Nephron (organoid): ENCODE measurements at regions not wholly inside any gene's neighbourhood (a gene's known extent, or its start where the extent isn't known, plus 50 kb on each side); places are given as distances from the start of the nearest gene placed in this dataset.
A peak's percentile ranks its signal among the peaks of the same experiment; 100 is the strongest.

Source experiments
- H3K27ac Mint-ChIP-seq, 3 experiments: 2 replicates each; pipeline ENCODE4 v1.8.0; 2020; ENCODE audit warnings: mixed read lengths in 3 of 3, mild to moderate bottlenecking in 2 of 3, moderate library complexity in 1 of 3
- H3K27me3 Mint-ChIP-seq: 2 replicates; pipeline ENCODE4 v1.8.0; 2021; ENCODE audit warnings: low read depth, mild to moderate bottlenecking, moderate library complexity, mixed read lengths
- H3K36me3 Mint-ChIP-seq: 2 replicates; pipeline ENCODE4 v1.8.0; 2020; ENCODE audit warnings: low read depth, mixed read lengths
- H3K4me1 Mint-ChIP-seq: 2 replicates; pipeline ENCODE4 v1.8.0; 2020; ENCODE audit warnings: mixed read lengths
- H3K4me3 Mint-ChIP-seq, 3 experiments: 2 replicates each; pipeline ENCODE4 v1.8.0; 2020; ENCODE audit warnings: mild to moderate bottlenecking in 3 of 3, mixed read lengths in 3 of 3, moderate library complexity in 2 of 3
- H3K9me3 Mint-ChIP-seq: 2 replicates; pipeline ENCODE4 v1.8.0; 2020; ENCODE audit warnings: mixed read lengths
- TF ChIP-seq, protein P1 (sequence below), 3 experiments: fragments of 200-600 bp; sonication (generic); IDR thresholded peaks; one replicate each; pipeline ENCODE4 v1.5.0; 2021; ENCODE audit warnings: antibody characterized with exemption in 3 of 3; ENCODE audit not compliant: unreplicated experiment in 3 of 3

DNA sequence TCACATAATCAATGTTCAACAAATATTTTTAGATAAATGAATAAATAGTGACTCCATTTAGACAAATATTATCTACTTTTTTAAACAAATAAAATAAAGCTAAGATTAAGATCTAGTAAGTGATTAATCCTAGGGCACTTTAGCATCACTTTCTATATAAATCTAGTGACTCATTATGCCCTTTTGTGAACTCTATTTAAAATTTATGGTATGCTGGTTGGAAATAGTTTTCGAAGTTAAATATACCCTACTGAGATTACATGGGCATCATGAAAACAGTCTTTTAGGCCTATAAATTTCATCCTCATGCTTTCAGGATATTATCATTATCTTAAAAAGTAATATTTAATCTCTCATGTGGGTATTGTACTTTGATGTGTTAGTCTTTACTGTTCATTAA lies 140.4 kb upstream of the UFL1 start:
- H3K27me3 Mint-ChIP-seq = no peaks in the 10 kb centered on the region
- no peak overlapping the region for H3K27ac Mint-ChIP-seq
- H3K4me3 Mint-ChIP-seq = no peak overlapping the region
- no peaks in the 10 kb centered on the region for H3K9me3 Mint-ChIP-seq
- no peaks in the 10 kb centered on the region for H3K36me3 Mint-ChIP-seq
- TF ChIP-seq, protein P1, sequence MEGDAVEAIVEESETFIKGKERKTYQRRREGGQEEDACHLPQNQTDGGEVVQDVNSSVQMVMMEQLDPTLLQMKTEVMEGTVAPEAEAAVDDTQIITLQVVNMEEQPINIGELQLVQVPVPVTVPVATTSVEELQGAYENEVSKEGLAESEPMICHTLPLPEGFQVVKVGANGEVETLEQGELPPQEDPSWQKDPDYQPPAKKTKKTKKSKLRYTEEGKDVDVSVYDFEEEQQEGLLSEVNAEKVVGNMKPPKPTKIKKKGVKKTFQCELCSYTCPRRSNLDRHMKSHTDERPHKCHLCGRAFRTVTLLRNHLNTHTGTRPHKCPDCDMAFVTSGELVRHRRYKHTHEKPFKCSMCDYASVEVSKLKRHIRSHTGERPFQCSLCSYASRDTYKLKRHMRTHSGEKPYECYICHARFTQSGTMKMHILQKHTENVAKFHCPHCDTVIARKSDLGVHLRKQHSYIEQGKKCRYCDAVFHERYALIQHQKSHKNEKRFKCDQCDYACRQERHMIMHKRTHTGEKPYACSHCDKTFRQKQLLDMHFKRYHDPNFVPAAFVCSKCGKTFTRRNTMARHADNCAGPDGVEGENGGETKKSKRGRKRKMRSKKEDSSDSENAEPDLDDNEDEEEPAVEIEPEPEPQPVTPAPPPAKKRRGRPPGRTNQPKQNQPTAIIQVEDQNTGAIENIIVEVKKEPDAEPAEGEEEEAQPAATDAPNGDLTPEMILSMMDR (IDR thresholded peaks at IDR 0.05; ENCODE audit: unreplicated experiment in 3 of 3) = no peak
- no peaks in the 10 kb centered on the region for H3K4me1 Mint-ChIP-seq

DNA sequence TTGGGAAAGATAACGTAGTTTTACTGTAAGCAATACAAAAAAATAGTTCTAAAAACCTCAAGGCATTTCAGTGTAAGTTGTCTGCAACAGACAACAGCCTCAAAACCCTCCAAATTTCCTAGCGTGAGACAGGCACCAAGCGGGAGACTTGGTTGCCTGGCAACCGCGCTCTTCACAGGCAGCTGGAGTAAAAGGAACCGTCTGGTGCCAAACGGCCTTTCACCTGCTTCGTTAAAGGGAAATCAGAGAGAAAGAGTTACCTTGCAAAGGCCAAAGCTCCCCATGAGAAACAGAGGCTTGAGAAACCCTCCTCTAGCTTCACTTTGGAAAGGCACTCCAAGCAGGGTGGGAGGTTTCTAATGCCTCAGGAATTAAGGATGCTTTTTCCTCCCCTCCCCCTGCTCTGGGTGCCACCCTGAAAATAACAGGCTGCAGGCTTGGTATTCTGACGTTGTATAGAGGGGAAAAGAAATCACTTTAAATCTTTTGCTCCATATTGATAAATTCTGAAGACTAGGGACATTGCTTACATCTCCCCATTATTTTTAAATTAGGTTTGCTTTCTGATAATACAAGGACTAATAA lies 129.7 kb upstream of the UFL1 start:
- TF ChIP-seq, protein P1 (IDR thresholded peaks at IDR 0.05; ENCODE audit: unreplicated experiment in 3 of 3) = no peak
- Mint-ChIP-seq H3K9me3 (no peaks in the 10 kb centered on the region), H3K36me3 (no peaks in the 10 kb centered on the region), H3K27me3 (no peaks in the 10 kb centered on the region), H3K4me1 (peaks cover 14% of the 10 kb centered on the region), H3K27ac (peak overlapping the region in 2 of 3 experiments; percentile 17 to 48), H3K4me3 (no peak overlapping the region)

DNA sequence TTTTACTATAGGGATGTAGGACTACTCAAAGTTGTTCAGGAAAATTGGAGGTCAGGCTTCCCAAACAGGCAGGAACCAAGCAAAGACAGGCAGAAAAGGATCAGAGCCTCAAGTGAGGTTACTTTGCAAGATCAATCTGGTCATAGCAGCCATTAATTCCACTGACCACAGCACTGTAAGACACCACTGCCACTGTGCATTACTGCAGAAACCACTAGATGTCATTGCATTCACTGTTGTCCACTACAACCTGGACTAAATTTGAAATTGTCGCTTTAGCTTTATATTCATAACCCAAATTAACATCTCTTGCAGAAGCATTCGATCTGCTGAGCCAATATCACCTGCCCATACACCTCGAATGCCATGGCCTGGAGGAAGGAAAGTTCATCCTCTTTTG lies 126.9 kb upstream of the UFL1 start:
- peaks cover 14% of the 10 kb centered on the region for H3K4me1 Mint-ChIP-seq
- H3K9me3 Mint-ChIP-seq = no peaks in the 10 kb centered on the region
- H3K4me3 Mint-ChIP-seq = no peak overlapping the region
- TF ChIP-seq, protein P1 (IDR thresholded peaks at IDR 0.05; ENCODE audit: unreplicated experiment in 3 of 3) = peak; percentile 43 to 52 (median 48)
- H3K27ac Mint-ChIP-seq = no peak overlapping the region
- H3K27me3 Mint-ChIP-seq = no peaks in the 10 kb centered on the region
- H3K36me3 Mint-ChIP-seq = no peaks in the 10 kb centered on the region

DNA sequence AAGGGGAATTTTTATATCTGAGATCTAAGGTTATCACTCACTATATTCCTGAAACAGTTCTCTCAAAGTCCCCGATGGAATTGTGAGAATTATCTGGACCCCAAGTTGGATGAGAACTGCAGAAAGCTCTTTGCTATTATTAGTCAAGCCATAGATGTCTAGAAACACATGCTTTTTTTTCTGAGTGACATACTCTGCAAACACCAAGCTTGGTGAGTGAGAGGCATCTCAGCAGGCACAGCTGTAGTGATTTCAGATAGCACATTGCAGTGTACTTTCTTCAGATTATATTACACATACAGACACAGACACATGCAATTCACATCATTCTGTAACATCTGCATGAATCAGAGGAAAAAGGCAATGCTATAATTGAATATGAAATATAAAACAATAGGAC lies 111.1 kb upstream of the UFL1 start:
- TF ChIP-seq, protein P1 (IDR thresholded peaks at IDR 0.05; ENCODE audit: unreplicated experiment in 3 of 3) = no peak
- H3K9me3 Mint-ChIP-seq = peaks cover 2% of the 10 kb centered on the region
- H3K36me3 Mint-ChIP-seq = no peaks in the 10 kb centered on the region
- peaks cover 23% of the 10 kb centered on the region for H3K4me1 Mint-ChIP-seq
- no peaks in the 10 kb centered on the region for H3K27me3 Mint-ChIP-seq
- no peak overlapping the region for H3K4me3 Mint-ChIP-seq
- no peak overlapping the region for H3K27ac Mint-ChIP-seq

DNA sequence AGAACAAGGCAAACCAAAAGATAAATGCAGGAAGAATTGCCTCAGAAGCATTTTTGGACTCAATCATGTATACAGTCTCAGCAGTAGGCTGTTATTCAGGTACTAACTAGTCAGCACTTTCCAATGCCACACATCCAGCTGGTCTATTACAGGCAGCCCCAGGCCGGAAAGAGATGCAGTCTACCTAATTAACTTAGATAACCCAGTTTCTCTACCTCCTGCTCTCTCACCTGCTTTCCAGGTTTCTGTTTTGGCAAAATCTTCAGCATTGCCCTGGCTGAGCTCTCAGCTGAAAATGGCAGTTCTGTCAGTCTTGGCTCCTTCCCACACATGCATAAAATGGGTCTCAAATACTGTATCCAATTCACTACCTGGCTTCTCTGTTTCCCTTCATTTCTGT lies 101.3 kb upstream of the UFL1 start:
- TF ChIP-seq, protein P1 (IDR thresholded peaks at IDR 0.05; ENCODE audit: unreplicated experiment in 3 of 3) = no peak
- Mint-ChIP-seq H3K4me3 (no peak overlapping the region), H3K4me1 (no peaks in the 10 kb centered on the region), H3K27me3 (no peaks in the 10 kb centered on the region), H3K36me3 (no peaks in the 10 kb centered on the region), H3K27ac (no peak overlapping the region), H3K9me3 (peaks cover 10% of the 10 kb centered on the region)

DNA sequence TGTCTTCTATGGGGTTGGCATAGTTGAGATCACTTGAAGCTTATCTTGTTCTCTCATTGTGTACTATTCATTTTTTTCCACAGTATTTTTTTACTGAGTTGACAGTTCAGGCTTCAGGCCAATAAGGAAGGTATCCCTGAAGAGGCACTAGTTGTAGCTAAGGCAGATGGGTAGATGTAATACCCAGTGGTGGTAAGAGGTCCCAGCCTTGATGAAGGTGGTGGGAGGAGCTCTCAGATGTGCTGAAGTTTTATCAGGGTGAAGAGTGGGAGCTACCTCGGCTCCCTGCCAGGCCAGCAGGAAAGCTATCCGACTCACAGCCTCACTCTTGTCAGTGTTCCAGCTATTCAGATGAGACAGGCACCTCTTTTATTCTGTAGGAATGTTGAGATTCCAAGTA lies 87.7 kb upstream of the UFL1 start:
- Mint-ChIP-seq H3K4me1 (peaks cover 5% of the 10 kb centered on the region), H3K36me3 (no peaks in the 10 kb centered on the region), H3K27me3 (peaks cover 4% of the 10 kb centered on the region), H3K4me3 (no peak overlapping the region), H3K9me3 (peaks cover 41% of the 10 kb centered on the region), H3K27ac (no peak overlapping the region)
- TF ChIP-seq, protein P1 (IDR thresholded peaks at IDR 0.05; ENCODE audit: unreplicated experiment in 3 of 3) = no peak
